GM12892 (cell line): ENCODE measurements at regions not wholly inside any gene's neighbourhood (a gene's known extent, or its start where the extent isn't known, plus 50 kb on each side); places are given as distances from the start of the nearest gene placed in this dataset.

Experiments used
- POLR2A ChIP-seq: IDR thresholded peaks from 2 replicates; pipeline ENCODE4 v1.6.1; 2011; ENCODE audit warnings: low read depth, low read length, control low read depth
- POLR2AphosphoS5 ChIP-seq: IDR thresholded peaks from 2 replicates; pipeline ENCODE4 v1.6.1; 2011; ENCODE audit warnings: low read depth, low read length, control low read depth
- TAF1 ChIP-seq: IDR thresholded peaks from 2 replicates; pipeline ENCODE4 v1.6.1; 2011; ENCODE audit warnings: low read depth, mild to moderate bottlenecking, control low read depth, low read length, borderline replicate concordance

DNA sequence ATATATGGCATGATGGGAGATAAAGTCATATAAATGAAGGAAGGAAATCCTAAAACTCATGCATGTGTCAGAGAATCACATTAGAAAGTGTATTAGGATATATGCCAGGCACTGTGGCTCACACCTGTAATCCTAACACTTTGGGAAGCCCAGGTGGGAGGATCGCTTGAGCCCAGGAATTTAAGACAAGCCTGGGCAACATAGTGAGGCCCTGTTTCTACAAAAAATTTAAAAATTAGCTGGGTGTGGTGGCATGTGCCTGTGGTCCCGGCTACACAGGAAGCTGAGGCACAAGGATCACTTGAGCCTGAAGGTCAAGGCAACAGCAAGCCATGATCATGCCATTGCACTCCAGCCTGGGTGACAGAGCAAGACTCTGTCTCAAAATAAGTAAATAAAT lies 130.3 kb upstream of the ARID2 start:
- TF ChIP-seq POLR2AphosphoS5 = no peak
- no peak for TF ChIP-seq POLR2A
- TF ChIP-seq TAF1 = no peak
